Kidney capillary endothelial cell (primary cell): ENCODE measurements at regions not wholly inside any gene's neighbourhood (a gene's known extent, or its start where the extent isn't known, plus 50 kb on each side); places are given as distances from the start of the nearest gene placed in this dataset.

Source experiments
- DNase-seq: peaks from one replicate; pipeline ENCODE4 v3.0.0-alpha.2; 2018; ENCODE audit warnings: low spot score

DNA sequence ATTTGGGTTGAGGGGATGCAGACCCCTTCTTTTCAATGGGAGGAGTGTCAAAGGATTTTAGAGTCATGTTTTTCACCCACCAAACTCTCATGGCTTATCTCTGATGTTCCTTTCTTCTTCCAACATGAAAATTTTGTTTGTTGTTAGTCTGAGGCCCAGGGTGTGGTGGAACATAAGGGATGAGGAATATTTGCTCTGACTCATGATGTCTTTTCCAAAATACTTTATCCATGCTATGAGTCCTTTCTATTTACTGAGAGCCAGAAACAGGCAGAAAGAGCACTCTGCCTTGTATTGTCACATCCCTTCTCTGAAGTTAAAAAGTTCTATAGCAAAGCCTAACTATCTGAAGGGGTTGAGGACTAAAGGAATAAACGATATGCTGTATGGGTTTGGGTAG lies 61.6 kb upstream of the GYPA start:
- no peak for DNase-seq

DNA sequence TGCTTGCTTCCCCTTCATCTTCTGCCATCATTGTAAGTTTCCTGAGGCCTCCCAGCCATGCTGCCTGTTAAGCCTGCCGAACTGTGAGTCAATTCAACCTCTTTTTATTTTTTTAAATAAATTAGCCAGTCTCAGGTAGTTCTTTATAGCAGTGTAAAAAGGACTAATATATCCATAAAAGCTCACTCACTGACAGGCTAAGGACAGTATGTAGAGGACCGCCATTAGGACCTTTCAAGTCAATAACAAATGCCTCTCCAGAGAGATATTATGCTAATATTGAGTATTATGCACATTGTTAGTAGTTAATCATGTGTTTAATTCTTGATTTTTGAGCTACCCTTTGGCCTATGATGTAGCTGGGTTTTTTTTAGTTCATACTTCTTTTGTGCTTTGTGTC lies 62.6 kb upstream of the GYPA start:
- no peak for DNase-seq

DNA sequence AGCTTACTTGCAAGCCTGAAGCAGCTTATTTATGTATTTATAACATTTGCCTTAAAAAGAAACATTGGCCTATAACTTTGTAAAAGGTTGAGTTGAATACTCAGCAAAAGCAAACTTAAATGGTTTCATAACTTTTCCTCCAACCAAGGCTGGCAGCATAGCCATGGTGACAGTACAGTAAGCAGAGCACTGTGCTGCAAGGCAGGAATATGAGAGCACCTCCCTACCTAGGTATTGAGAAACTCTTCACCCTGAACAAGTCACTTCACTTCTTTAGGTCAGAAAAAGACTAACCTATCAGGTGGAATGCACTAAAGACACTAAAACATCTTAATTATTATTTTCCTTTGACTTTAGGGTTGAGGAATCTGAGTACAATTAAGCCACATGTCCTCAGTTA lies 63.9 kb upstream of the GYPA start:
- DNase-seq, result no peak

DNA sequence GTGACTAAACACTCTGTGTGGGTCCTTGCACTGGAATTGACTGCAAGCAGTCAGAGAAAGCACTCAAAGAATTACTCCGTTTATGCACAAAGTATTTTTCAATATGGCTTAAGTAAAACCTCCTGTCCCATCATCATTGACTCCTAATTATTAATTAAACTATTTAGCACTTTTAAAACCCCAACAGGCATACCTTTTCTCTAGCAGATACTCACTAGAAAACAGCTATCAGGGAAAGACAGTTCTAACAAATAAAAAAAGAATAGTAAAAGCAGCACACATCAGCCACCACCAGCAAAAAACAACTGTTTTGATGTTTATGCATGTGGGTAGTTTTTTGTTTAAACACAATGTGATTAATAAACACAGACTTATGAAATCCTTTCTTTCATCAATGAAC lies 66.2 kb upstream of the GYPA start:
- DNase-seq, result no peak

DNA sequence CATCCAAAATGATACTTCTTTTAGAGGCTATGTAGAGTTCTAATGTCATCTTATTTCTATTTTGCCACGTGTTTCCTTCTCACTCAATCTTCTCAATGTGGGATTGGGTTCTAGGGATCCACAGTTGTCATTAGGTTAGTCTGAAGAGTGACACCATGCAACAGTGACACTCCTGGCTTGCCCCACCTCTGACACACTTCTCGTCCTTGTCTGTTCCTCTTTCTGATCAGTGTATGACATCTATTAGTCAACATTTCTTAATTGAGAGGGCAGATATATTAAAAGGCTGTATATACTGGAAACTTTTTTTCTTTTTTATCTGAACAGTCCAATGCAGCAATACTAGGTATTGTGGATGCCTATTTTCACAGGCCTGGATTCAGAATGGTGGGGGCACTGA lies 67.6 kb upstream of the GYPA start:
- no peak for DNase-seq

DNA sequence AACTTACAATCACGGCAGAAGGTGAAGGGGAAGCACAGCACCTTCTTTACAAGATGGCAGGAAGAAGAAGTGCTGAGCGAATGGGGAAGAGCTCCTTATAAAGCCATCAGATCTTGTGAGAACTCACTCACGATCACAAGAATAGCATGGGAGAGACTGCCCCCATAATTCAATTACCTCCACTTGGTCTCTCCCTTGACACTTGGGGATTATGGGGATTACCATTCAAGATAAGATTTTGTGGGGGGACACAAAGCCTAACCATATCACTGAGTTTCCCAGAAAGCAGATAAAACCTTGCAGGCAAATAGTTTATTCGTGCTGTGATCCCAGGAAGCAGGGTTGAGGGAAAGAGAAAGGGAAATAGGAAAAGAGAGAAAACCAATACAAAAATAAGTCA lies 69.0 kb upstream of the GYPA start:
- no peak for DNase-seq

DNA sequence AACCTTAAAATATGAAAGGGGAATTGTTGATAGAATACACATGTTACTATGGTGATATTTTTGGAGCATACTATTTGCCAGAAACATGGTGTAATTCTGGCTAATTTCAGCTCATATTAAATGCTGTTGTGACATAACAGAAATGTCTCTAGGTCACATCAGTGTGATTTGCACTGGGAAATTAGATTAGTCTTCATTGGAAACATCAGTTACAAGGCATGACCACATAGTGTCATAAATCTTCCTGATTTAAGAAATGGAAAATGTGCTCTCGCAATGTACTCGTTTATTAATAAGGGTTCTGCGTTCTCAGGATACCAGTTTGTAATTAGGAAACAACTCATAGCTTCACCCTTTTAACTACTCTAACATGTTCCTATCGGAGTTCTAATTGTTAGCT lies 72.9 kb upstream of the GYPA start:
- DNase-seq, result no peak

DNA sequence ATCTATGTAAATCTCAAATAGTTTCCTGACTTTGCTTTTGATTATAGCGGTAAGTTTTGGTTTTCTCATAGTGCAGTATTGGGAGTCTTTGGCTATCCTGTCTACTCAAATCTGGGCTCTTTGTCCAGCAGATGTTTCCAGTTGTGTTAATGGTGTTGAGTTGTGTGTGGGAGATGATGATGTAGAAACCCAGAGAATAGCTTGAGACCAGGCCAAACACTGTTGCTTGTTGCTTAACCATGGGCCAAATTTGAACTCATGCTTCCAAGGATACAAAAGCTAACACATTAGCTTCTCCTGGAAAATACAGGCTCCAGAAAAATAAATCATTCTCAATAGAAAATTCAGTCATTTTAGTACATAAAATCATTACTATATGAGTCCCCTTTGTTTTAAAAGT lies 82.6 kb upstream of the GYPA start:
- no peak for DNase-seq

DNA sequence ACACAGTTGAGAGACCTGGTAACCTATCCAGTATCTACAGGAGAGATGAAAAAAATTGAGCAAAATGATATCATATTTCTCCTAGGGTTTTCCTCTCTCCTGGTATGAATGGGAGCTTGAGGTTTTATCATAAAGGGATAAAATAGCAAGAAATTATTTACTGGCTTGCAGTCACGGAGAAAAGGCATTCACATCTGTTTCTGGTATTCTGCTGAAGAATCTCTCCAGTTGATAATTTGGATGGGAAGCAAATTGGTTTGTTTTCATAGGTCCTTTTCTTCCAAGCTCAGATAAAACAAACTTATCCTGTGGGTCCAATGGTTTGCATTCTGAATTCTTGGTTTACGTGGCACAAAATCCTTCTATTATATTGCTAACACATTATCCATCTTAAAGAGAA lies 83.1 kb upstream of the GYPA start:
- no peak for DNase-seq

DNA sequence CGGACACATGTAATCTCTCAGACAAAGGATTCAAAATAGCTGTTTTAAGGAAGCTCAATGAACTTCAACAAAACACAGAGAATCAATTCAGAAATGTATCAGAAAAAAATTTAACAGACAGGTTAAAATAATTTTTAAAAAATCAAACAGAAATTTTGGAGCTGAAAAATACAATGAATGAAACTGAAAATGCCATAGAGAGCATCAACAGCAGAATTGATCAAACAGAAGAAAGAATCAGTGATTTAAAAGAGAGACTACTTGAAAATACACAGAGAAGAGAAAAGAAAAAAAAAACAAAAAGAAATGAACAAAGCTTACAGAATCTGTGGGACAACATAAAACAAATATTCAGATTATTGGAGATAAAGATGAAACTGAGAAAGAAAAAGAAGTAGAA lies 118.8 kb upstream of the GYPA start:
- DNase-seq, result no peak

DNA sequence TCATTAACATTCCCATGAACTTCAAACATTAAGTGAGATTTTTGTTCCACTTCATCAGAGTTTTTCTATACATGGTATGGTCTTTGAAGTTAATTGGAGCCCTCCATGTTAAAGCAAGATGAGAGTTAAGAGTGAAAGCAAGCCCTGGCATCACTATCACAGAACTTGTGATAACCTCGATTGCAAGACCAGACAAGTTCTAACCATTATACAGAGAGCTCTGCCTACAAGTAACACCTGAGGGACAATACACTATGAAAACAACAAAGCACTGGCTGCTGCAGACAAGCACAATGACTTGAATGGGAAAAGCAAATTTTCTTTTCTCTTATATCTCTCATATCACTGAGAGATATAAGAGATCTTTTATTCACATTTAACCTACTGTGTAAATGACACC lies 126.6 kb upstream of the GYPA start:
- DNase-seq, result no peak

DNA sequence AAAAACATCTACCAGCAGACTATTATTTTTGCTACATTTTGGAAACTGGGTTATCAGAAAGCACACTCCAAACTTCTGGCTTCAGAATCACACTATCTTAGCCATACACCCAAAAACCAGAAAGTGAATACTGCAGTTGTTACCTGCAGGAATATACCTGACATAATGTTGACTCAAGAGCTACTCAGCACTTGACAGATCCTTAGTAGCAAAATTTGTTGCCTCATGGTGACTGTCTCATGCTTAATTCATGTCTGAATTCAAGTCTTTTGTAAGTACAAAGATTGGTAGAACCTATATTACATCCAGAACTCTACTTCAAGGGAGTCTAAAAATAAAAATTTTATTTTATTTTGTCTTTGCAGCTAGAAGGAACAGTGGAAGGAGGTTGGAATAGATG lies 140.2 kb upstream of the GYPA start:
- DNase-seq, result no peak

DNA sequence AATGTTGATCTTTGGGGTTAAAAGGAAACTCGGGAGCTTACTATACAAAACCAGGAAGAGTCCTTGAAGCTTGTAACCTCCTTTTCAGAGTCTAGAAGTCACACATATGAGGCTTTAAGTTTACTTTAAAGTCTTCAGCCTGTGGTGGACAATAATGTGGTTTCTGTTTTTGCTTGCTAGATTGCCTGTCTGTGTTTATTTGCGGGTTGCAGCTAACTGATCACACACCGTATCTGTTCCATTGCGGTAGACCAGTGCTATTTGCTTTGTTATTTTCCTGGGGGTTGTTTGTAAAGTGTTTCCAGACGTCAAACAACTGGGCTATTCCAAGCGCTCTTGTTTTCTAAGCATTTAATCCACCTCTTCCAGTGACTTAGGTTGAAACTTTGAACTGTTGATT lies 143.0 kb upstream of the GYPA start:
- no peak for DNase-seq

DNA sequence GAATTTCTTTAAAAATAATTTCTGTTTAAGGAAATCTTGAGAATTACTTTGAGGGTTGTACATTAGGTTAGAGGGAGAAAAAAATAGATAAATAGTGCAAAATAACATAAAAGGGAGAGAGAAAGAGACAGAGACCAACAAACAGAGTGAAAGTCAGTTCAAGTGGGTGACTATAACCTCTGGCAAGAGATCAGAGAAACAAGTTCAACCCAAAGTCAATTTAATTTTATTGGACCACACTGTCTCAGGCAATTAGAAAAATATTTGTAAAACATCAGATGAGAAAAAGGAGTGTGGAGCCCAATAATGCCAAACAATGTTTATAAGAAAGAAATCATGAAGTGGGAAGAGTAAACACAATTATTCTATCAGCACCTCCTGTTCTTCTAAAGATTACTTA lies 143.5 kb upstream of the GYPA start:
- DNase-seq, result no peak

DNA sequence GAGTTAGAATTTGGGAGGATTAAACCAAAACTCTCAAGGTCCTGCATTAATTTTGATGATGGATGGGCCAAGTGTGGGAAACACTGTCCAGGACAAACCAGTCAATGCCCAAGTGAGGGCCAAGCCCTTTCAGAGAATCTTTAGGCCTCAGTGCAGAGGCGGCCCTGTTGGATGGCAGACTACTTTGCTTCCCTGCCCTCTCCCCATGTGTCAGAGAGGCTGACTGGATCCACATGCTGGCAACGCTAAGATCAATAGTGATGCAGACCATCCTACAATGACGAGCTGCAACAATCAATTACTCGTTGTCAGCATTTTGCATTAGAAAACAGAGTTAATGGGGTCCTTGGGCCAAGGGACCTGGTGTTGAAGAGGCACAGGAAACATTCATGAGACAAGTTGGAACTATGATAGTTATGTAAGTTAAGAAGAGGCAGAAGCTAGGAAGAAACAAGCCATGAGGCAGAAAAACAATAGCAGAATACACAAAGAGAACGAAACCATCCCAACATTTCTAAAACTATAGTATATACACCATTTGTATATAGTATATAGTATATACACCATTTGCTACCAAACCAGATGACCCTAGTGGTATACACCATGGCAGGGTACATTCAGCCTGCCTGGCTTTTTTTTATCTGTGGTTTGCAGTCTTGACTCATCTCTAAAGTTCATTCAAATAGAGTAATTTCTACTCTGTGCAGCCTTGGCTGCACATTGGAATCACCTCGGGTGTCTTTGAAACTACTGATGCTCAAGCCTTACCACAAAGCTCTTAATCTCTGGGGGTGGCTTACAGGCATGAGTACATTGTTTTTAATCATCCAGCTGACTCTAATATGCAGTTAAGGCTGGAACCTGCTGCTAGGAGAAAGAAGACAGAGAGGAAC lies 147.7 kb upstream of the GYPA start:
- no peak for DNase-seq

DNA sequence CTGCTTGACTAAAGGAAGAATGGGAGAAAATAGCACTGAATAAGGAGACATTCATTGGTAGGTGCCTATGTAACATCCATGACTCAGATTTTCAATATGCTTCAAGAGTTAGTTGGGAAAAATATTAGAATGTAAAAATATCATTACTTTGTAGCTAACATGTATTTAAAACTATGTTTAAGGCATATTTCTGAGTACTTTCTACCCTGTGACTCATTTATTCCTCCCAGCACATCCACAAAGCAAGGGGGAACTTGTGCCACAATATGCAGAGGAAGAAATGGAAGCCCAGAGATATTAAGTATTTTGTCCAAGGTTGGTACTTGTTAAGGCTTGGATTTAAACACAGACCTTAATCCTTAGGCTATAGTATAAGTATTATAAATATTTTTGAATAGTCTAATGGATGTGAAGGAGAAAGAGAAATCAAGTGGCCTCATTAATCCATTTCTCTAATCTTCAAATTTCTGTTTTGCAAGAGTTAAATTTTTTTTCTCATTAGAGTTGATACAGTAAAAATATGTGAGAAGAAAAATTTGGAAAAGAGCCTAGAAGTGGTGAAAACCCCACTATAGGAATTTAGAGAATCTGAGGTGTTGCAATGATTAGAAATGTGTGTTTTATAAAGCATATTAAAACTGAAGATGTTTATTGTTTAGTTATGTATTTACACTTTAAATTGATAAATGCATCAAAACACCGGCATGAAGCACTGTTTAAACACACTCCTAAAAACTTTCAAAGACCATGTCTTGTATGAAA lies 149.3 kb upstream of the GYPA start:
- no peak for DNase-seq

DNA sequence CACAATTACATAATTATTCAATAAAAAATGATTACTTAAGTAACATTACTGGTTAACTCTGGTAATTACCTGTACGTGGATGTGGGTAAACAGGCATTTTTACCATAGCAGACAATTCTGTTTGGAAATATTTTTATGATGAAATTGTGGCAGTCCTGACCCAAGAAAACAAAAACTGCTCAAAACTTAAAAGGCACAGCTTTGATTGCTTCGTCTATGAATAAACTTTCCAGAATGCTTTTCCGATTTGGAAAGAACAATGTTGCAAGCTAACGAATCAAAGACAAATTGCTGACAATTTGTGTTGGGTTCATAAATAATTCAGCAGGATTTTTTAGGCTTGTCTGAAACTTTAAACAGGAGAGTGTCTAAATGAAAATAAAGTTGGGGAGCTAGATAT lies 150.6 kb upstream of the GYPA start:
- DNase-seq, result no peak

DNA sequence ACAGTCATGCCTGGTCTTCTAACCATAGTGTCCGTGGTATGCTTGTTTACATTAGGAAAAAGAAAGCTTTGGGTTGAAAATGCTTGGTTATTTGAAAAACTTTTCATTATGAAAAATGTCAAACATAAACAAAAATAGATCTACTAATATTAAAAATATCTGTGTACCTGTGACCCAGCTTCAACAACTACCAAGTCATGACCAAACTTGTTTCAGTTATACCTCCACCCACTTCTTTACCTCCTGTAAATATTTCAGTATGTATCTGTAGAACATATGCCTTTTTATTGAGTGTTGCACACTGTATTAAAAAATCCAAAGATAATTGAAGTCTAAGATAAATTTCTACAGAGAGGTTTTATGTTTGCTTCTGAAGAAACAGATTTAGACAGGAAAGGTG lies 153.7 kb upstream of the GYPA start:
- DNase-seq, result no peak

DNA sequence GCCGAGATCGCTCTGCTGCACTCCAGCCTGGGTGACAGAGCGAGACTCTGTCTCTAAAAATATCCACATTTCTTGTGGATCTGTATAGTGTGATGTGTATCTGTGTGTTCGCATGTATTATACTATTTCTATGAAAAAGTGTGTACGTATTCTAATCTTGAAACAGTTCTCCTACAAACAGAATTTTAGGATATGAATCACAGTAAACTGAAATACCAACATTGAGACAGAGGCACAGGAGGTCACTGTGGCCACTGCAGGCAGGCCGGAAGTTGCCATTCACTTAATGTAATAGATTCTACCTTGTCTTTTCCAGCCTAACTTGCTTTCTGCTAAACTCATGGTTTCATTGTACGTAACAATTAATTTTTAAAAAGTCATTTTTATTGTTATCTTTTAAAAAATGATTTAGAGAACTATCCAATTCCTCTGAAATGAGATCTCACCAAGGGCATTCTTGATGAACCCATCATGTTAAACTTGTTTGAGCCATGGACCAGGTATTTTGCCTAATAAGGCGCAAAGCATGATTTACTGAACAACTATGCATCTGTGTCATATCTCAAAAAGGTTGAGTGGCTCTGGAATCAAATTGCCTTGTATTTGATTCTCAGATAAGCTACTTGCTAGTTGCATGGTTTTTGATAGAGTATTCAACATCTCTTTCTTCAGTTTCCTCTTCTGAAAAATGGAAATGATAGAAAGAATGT lies 154.9 kb upstream of the GYPA start:
- DNase-seq, result no peak

DNA sequence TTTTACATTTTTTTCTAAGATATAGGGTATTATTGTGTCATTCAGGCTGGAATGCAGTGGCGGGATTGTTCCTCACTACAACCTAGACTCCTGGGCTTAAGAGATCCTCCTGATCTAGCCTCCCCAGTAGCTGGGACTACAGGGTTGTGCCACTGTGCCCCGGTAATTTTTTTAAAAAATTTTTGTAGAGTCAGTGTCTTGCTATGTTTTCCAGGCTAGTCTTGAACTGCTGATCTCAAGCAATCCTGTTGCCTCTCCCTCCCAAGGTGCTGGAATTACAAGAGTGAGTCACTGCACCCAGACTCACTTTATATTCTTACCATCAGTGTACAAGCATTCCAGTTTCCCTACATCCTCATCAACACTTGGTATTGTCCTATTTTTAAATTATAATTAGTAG lies 156.4 kb upstream of the GYPA start:
- DNase-seq, result no peak

DNA sequence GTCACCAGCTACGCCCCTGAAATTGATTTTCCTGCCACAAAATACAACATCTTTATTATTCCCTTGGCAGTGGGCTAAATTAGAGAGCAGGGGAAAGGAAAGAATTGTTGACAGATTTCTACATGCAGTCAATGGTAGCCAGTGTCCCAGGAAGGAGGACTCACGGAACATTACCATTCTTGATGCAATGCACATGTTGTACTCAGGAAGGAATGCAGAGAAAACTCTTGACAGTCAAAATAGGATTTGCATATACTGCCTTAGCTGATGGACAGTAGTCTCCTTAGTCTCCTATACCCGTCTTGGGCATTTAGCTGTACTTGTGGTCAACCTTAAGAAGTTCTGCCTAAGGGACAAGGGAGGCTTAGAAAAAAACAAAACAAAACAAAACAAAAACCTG lies 158.0 kb upstream of the GYPA start:
- DNase-seq, result no peak

DNA sequence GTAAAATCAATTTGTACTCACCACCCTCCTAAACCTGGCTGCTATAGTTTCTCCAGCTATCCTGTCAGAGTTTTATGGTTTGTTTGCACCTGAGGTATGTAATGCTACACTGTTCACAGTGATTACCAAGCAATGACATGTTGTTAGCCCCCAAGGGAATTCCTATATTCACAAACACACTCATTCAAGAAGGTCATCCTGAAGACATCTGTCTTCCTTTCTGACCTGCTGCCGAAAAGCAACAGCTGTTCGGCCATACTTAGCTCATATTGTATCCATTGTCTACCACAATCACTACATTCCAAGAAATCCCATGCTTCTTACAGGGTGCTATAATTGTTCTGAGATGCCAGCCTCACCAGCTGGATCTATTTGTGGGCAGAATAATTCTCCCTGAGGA lies 160.1 kb upstream of the GYPA start:
- DNase-seq, result no peak
